ENCODE measurements at regions not wholly inside any gene's neighbourhood (a gene's known extent, or its start where the extent isn't known, plus 50 kb on each side); places are given as distances from the start of the nearest gene placed in this dataset.
"Not testable (repeated sequence)": the region's sequence is repeated elsewhere in the genome, so short reads cannot be mapped to it uniquely, and the experiment has no call there.

DNA sequence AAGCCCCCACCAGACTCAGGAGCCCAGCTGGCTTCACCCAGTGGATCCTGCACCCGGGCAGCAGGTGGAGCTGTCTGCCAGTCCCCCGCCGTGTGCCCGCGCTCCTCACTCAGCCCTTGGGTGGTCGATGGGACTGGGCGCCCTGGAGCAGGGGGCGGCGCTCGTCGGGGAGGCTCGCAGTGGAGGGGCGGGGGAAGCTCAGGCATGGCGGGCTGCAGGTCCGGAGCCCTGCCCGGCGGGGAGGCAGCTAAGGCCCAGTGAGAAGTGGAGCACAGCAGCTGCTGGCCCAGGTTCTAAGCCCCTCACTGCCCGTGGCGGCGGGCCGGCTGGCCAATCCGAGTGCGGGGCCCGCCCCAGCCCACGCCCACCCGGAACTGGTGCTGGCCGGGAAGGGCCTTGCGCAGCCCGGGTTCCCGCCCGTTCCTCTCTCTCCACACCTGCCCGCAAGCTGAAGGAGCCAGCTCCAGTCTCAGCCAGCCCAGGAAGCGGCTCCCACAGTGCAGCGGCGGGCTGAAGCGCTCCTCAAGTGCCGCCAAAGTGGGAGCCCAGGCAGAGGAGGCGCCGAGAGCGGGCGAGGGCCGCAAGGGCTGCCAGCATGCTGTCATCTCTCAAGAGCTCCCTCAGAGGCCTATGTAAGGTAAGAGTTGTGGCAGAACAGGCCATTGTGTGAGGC lies 1307.8 kb upstream of the TMEFF2 start:
- DNase-seq (ENCODE audit: insufficient read length, low spot score) (no peak), FAIRE-seq (no peak)

DNA sequence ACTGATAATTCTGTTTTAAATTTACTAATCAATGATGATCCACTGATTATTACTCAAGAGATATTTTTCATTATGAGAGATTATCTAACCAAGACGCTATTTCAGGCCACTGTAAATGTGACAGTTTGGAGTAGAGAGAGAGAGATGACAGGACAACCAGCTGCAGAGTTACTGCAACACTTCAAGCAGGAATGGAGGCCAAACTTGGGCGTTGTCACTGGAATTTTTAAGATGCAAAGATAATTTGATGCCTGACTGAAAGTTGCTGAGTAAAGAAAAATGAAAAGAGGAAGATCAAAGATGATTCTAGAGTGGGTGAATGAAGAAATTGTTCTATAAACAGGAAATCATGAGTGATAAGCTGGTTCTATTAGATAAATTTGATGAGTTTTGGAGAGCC lies 1302.1 kb upstream of the TMEFF2 start:
- FAIRE-seq (no peak), DNase-seq (ENCODE audit: insufficient read length, low spot score) (no peak)

DNA sequence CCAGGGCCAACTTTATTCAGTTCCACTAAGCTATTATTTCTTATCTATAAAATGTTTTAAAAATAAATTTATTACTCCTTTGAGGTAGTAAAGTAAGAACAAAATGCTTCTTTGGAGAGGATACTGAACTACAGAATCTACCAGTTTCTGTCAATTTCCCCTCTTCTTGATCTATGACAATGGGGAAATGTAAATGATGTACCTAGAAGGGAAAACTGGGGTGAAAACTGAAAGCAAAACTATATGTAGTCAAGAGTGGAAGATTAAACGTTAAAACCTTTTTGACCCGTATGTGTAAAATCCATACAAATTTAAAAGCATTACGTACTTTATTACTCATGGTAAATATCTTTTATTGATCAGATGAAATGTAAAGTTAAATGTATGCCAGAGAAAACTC lies 1287.8 kb upstream of the TMEFF2 start:
- peak; percentile 71 for FAIRE-seq

DNA sequence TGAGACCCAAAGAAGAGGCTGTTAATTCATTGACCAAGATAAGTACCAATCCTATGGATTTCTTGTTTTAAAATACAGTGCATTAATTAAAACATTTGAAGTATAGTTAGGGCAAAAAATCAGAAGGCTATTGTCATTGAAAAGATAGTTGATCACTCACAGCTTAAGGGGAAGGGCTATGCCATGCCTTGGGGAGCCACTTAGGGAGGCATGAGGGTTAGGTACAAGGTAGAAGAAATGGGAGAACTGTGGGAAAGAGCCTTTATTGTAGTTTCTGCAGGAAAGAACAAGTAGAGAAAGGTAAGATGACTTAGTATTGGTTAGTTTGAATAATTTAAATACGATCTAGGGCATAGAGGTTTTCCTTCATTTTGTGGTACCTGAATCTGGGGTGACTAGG lies 1285.5 kb upstream of the TMEFF2 start:
- no peak for DNase-seq (ENCODE audit: insufficient read length, low spot score)
- no peak for FAIRE-seq

More for the DNA sequence above, 1287.8 kb upstream of the TMEFF2 start:
- no peak for DNase-seq (ENCODE audit: insufficient read length, low spot score)

DNA sequence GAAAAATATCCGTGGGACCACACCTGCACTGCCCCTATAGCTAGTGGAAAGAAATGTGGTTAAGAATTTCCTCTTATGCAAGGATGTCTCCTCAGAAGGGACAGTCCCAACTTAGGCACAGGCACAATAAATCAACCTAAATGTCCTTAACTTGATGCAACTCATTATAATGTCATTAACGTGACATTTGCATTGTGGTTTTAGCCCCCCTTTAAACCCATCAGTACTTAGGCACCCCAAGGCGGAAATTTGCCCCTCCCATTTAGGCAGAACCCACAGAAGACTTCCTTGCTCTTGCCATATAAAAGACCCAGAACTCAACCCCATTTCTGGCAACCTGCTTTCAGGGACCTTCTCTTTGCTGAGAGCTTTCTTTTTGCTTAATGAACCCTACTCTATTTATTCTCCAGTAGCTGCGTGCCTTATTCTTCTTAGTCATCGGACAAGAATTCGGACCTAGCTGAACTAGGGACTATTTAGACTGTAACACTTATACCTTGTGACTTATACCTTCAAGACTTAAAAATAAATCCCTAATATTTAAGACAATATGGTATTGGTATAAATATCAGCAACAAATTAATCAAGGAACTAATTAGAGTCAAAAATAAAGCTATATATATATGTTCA lies 1281.6 kb upstream of the TMEFF2 start:
- DNase-seq (ENCODE audit: insufficient read length, low spot score) (no peak), FAIRE-seq (no peak)

DNA sequence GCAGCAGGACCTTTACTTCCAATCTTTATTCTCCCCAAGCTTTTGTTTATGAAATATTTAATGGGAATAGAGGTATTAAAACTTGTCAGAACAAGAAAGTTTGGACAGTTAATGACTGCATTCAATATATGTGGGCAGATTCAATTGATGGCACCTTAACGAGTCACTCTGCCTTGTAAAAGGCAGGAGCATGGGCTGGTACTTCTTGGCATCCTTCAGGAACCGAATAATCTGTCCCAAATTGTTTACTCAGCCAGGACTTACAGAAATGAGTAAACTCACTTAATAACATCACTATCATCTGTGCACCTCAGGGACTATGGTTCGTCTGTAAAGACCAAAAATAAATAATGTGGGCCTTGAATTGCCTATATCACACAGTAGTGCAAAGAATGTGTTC lies 1280.3 kb upstream of the TMEFF2 start:
- FAIRE-seq, result no peak

DNA sequence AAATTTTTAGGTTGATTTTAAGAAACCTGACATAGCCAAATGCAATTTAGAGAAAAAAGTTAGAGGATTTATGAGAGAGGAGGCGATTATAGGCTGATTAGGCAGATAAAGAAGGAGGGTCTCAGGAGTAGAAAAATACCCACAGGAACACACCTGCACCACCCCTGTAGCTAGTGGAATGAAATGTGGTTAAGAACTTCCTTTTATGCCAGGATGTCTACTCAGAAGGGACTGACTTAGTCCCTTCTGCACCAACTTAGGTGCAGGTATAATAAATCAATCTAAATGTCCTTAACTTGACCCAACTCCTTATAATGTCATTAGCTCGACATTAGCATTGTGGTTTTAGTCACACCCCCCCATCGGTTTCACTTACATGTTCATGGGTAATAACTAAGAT lies 1274.5 kb upstream of the TMEFF2 start:
- FAIRE-seq (no peak), DNase-seq (ENCODE audit: insufficient read length, low spot score) (no peak)

More for the DNA sequence above, 1280.3 kb upstream of the TMEFF2 start:
- no peak for DNase-seq (ENCODE audit: insufficient read length, low spot score)

DNA sequence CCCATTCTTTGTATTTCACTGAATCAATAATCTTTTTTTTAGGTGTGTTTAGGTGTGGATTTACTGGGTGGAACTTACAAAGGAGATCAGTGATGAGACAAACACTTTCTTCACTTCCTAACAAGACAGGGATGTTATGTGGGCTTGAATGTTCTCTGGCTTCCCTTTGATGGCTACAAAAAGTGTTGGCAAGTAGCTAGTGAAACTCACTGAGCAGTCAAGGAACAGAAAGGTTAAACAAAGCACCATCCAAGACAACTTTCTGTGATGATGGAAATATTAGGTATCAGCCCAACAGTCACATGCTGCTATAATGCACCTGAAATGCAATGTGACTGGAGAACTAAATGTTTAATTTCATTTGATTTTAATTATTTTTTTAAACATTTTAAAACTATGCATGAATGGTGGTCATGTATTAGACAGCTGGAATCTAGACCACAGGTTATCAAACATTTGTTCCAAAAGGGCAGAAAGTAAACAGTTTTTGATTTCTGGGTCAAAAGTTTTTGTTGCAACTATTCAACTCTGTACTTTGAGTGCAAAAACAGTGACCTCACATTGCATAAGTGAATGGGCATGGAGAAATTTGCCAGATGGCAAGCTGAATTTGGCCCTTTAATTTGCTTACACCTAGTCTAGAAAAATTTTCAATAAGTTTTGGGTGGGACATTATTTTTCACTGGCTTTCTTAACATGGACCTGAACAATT lies 1272.7 kb upstream of the TMEFF2 start:
- DNase-seq (ENCODE audit: insufficient read length, low spot score) (no peak), FAIRE-seq (no peak)

DNA sequence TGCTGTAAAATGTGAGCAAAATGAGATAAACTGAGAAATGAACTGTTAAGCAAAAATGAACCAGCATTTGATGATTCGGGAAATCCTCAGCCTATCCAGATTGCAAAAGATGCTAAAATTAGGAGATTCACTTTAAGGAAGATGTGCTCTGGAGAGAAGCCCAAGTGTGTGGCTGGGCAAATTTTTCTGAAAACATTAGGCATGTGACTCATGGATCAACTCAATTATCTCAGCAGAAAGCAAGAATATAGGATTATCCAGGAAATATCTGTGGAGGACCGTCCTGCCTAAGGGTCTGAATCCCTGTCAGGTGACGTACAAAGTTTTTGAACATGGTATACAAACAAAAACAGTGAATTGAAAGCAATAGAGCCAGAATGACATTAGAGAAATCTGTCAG lies 1268.3 kb upstream of the TMEFF2 start:
- no peak for FAIRE-seq
- DNase-seq (ENCODE audit: insufficient read length, low spot score), result no peak

DNA sequence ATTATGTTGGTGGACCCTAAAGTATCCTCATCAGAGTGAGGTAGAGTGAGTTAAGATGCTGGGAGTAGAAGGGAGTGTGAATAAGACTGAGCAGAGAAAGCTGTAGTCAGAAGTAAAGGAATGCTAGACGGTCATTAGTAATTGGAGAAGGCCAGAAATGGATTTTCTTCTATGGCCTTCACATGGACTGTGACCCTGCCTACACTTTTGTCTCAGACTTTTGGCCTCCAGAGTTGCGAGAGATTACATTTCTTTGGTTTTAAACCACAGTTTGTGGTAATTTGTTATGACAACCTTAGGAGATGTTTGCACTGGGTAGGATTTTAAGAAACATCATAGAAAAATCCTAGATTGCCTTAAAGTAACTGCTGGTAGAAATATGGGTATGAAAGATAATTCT lies 1267.7 kb upstream of the TMEFF2 start:
- FAIRE-seq (no peak), DNase-seq (ENCODE audit: insufficient read length, low spot score) (no peak)

DNA sequence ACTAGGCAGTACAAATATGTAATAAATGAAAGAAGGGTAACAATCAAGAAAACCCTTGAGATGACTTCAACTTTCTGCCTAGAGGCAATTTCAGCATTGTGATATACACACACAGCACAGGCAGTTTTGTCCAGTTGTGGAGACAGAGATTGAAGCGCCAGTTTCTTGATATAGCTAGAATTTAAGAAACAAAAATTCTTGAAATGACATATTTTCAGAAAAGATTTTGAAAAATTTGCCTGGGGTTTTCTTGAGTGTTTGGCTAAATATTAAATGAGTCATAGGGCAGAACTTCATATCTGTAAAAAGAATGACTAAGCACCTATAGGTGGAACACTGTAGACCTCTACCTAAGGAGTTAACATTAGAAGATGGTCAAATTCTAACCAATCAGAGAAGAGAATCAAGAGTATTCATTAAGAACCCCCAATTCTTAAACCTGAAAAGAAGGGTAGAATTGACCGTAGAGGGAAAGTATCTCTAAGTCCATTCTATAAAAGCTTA lies 1266.8 kb upstream of the TMEFF2 start:
- DNase-seq (ENCODE audit: insufficient read length, low spot score) (no peak), FAIRE-seq (no peak)

DNA sequence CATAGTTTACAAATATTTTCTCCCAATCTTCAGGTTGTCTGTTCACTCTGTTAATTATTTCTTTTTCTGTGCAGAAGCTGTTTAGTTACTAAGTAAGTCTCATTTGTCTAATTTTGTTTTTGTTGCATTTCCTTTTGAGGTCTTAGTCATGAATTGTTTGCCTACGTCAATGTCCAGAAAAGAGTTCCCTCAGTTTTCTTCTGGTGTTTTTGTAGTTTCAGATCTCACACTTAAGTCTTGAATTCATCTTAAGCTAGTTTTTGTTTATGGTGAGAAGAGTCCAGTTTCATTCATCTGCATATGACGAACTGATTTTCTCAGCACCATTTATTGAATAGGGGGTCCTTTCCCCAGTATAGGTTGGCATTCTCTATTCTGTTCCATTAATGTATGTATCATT lies 1252.2 kb upstream of the TMEFF2 start:
- no peak for FAIRE-seq
- no peak for DNase-seq (ENCODE audit: insufficient read length, low spot score)

DNA sequence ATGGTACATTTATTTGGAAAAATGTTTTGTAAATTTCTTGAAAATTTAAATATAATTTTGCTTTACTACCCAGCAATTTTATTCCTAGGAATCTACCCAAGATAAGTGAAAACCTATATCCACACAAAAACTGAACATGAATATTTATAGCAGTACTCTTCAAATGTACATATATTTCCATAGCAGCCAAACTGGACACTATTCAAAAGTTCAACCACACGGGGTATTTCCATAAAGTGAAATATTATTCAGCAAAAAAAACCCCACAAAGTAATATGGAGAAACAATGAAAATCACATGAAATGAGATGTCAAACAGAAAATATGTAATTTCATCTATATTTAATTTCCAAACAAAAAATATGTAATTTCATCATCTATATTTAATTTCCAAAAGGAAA lies 1247.6 kb upstream of the TMEFF2 start:
- DNase-seq (ENCODE audit: insufficient read length, low spot score) (no peak), FAIRE-seq (no peak)

DNA sequence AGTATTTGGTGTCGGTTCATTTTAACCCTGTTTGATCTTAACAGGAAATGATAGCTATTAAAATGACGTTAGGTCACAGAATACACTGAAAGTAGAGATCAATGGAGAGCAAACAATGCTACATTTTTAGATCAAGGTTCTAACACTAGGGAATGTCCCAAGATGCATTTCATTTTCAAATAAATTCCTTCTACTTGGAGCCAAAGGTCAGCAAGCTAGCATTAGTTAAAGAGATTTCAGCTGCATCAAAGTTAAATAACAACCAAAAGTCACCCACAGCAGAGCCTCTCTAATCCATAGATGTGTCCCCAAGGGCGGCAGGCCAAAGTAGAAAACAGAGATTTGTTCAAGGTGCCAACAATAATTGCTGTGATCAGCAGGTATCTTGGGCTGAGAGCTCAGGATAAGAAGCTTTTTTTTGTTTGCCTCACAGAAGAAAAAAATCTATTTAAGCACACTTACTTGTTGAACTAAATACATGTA lies 1233.6 kb upstream of the TMEFF2 start:
- FAIRE-seq (no peak), DNase-seq (ENCODE audit: insufficient read length, low spot score) (no peak)

DNA sequence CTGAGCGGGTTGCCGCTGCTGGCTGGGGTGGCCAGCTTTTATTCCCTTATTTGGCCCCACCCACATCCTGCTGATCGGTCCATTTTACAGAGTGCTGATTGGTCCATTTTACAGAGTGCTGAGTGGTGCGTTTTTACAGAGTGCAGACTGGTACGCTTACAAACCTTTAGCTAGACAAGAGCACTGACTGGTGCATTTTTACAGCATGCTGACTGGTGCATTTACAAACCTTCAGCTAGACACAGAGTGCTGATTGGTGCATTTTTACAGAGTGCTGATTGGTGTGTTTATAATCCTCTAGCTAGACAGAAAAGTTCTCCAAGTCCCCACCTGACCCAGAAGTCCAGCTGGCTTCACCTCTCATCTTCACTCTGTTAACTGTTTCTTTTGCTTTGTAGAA lies 1217.6 kb upstream of the TMEFF2 start:
- not testable (repeated sequence) for DNase-seq (ENCODE audit: insufficient read length, low spot score); FAIRE-seq

DNA sequence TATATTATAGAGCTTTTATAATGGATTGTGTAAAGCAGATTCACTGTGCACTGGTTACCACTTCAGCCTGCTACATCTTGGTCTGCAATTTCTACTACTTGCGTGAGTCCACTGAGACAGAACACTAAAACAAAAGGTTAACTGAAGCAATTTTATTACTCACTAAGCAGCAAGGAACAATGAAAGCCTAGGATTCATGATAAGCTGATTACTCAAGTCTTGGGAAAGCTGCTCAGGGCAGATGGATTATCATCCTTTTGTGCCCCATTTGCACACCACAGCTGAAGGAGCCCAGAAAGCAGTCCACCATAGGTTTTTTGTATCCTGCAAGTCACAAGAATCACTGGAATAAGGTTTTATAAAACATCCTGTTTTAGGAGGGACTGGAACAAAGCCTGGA lies 1215.2 kb upstream of the TMEFF2 start:
- DNase-seq (ENCODE audit: insufficient read length, low spot score) (no peak), FAIRE-seq (no peak)

DNA sequence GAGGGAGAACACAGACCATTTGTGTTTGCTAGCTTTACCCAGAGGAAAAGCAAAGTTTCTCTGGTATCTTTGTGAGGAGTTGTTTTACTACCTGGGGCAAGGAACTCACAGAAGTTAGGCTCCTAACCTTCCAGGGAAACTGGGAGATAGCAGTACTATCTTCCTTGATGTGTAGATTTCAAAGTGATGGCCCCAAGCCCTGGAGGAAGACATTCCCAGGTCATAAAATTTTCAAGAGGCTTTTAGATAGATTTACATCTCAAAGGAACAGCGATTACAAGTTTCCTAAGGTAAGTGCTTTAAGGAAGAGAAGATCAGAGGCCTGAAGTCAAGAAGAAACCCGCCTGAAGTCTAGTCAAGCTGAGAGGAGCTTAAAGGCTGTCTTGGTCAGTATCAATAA lies 1187.8 kb upstream of the TMEFF2 start:
- FAIRE-seq, result no peak
- DNase-seq (ENCODE audit: insufficient read length, low spot score), result no peak

DNA sequence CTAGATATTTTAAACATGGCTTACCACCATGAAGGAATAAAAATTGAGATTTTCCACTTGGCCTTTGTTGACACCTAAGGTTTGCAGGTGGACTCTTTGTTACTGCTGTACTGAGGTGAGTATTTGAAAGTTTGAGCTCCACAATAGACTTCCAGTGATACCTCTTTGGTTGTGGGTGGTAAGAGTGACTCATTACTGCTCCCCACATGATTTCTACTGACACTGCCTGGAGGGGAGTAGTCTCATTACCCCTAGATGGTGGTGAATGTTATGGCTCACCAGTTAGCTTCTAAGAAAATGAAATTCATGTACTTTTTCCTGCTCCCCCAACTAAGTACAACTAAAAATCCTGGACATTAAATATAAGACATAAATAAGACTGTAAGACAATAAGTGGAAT lies 1183.1 kb upstream of the TMEFF2 start:
- DNase-seq (ENCODE audit: insufficient read length, low spot score) (no peak), FAIRE-seq (no peak)

DNA sequence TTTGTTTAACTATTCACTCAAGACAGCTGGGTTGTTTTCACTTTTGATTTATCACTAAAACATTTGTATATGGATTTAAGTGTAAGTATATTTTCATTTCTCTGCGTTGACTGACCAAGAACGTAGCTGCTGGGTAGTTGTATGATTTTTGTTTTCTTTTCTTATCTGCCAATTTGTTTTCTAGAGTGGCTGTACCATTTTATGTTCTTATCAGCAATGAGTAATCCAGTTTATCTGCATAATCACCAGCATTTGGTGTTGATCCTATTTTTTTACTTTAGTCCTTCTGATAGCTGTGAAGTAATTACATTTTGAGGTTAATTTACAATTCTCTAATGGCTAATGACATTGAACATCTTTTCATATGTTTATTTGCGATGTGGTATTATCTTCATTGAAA lies 1178.4 kb upstream of the TMEFF2 start:
- no peak for DNase-seq (ENCODE audit: insufficient read length, low spot score)
- no peak for FAIRE-seq

DNA sequence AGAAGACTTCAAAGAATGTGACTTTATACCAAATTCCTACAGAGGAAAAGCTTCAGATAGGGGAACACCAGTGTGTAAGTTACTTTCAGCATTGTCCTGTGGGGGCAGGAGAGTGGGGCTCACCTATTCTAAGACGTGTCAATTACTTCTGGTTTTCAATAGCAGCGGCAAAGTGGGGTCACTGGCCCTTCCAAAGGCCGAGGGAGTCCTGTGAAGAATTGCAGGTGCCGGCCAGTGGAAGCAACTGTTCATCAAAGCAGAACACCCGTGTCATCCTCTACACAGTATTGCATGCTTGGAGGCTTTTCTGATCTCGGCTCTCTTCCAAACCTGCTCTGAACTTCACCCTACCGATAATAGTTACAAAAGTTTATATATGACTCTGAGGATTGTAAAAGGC lies 1176.5 kb upstream of the TMEFF2 start:
- no peak for FAIRE-seq
- no peak for DNase-seq (ENCODE audit: insufficient read length, low spot score)

DNA sequence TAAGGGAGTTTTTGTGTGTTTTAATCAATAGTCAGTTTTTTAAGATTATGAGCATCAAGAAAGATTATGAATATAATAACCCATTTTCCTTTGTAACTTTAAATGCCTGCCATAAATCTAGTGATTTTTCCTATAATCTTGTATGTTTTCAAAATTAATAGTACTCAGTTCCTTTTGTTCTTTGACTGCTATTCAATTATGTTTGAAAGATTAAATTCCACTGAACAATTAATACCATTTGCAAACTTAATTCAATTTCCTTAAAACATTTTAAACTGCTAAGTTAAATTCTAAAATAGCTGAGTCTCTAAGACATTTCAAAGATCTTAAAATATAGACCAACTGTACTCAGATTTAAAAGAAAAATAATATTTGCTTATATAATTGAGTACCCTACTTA lies 1173.9 kb upstream of the TMEFF2 start:
- DNase-seq (ENCODE audit: insufficient read length, low spot score) (no peak), FAIRE-seq (no peak)

DNA sequence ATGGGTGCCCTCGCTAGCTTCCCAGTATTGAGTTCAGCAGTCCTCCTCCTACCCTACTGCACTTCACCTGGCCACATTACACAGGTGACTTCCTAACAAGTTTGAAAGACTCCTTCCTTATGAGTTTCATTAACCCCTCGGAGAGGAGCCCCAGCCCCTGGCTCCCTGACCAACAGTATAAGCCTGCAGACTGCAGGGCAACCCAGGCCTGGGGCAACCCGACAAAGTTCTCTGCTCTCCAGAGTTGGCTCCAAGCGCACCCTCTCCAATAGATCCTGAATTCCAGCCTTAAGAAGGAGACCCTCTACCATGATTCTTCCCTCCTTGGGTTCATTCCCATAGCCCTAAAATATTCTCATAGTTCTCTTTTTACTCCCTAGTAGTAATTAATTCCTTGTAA lies 1162.8 kb upstream of the TMEFF2 start:
- FAIRE-seq (no peak), DNase-seq (ENCODE audit: insufficient read length, low spot score) (no peak)
